GM13977 (cell line): ENCODE measurements at regions not wholly inside any gene's neighbourhood (a gene's known extent, or its start where the extent isn't known, plus 50 kb on each side); places are given as distances from the start of the nearest gene placed in this dataset.

Experiments
- DNase-seq: peaks from one replicate; pipeline ENCODE4 v3.0.0; 2012; ENCODE audit warnings: low spot score
- CTCF ChIP-seq: IDR thresholded peaks from 2 replicates; pipeline ENCODE4 v1.5.1; 2012; ENCODE audit warnings: mild to moderate bottlenecking, control low read depth; ENCODE audit not compliant: insufficient read depth; ENCODE audit errors: extremely low read depth, missing control alignments
- in situ Hi-C: fragments of 300-500 bp; cut with MboI; formaldehyde crosslinking; loops from one replicate; pipeline ENCODE4 v1.12.0; 2022; ENCODE audit warnings: low sequenced_read_pairs, low pct_unique_long_range_greater_than_20kb, mixed read lengths, inconsistent platforms; ENCODE audit not compliant: unreplicated experiment

- no peak for TF ChIP-seq CTCF
- DNase-seq = no peak
- in situ Hi-C loops = loop anchor here (5.0 kb wide), 1 partner anchor 171 kb away; no protein-coding TSS in a partner anchor
Measured at GRCh38 chr5:68458416-68459021, 243.0 kb downstream of the PIK3R1 start.

- DNase-seq = no peak
- no peak for TF ChIP-seq CTCF
- in situ Hi-C loops = loop anchor here (5.0 kb wide), 1 partner anchor 172 kb away; no protein-coding TSS in a partner anchor
Measured at GRCh38 chr5:68459093-68459809, 243.7 kb downstream of the PIK3R1 start.

GRCh38 chr5:68459810-68460139 lies 244.2 kb downstream of the PIK3R1 start:
- in situ Hi-C loops = loop anchor here (5.0 kb wide), 1 partner anchor 172 kb away; no protein-coding TSS in a partner anchor
- DNase-seq = no peak
- TF ChIP-seq CTCF = no peak

GRCh38 chr5:68460147-68460798 lies 244.7 kb downstream of the PIK3R1 start:
- in situ Hi-C loops = no loop called here
- DNase-seq = peak; percentile 40
- peak; percentile 64 for TF ChIP-seq CTCF

- DNase-seq = no peak
- no peak for TF ChIP-seq CTCF
- in situ Hi-C loops = no loop called here
Measured at GRCh38 chr5:68463606-68464005, 248.1 kb downstream of the PIK3R1 start.

- DNase-seq = no peak
- in situ Hi-C loops = no loop called here
- no peak for TF ChIP-seq CTCF
Measured at GRCh38 chr5:68464424-68464823, 248.9 kb downstream of the PIK3R1 start.
